RWPE1 (cell line): ENCODE measurements at regions not wholly inside any gene's neighbourhood (a gene's known extent, or its start where the extent isn't known, plus 50 kb on each side); places are given as distances from the start of the nearest gene placed in this dataset.

Source experiments
- CTCF ChIA-PET: fragments of 350-600 bp; sonication (Branson Sonifier 250); formaldehyde crosslinking; extraction: SDS; loops from one replicate; lab custom pipeline; 2021; lab: Yijun Ruan, JAX
- POLR2A ChIA-PET: fragments of 400-600 bp; formaldehyde crosslinking; extraction: SDS; loops from one replicate; lab custom pipeline; 2020; ENCODE audit warnings: antibody characterized with exemption; ENCODE audit not compliant: low non-redundant PET; lab: Yijun Ruan, JAX
- DNase-seq: peaks from one replicate; pipeline ENCODE4 v3.0.0; 2012; ENCODE audit warnings: low spot score
- H3K27ac ChIP-seq: fragments of 450-650 bp; 2 replicates; pipeline ENCODE4 v1.5.1; 2017
- TF ChIP-seq, protein P1 (sequence below): fragments of 450-650 bp; conservative IDR thresholded peaks from 2 replicates; pipeline ENCODE4 v1.5.1; 2017; ENCODE audit warnings: low read depth, mild to moderate bottlenecking

DNA sequence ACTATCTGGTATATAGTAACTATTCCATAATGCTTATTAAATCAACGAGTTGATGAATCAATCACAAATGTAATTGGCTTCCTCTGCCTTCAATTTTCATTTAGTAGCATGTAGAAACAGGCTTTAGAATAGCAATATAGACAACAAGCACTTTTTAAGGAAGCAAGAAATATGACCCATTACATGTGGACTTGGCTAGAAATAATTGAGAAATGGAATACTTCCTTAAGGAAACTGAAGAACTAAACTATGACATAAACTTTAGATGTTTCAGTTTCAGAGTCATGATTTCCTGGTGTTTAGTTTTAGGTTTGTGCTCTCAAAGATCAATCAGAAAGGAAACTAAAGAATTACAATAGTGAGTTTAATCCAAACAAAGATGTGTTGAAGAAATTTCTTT, 443.8 kb downstream of the MBD2 start:
- no peak overlapping the region for H3K27ac ChIP-seq
- POLR2A ChIA-PET = no interaction called here
- CTCF ChIA-PET = no interaction called here
- no peak for DNase-seq
- TF ChIP-seq, protein P1, sequence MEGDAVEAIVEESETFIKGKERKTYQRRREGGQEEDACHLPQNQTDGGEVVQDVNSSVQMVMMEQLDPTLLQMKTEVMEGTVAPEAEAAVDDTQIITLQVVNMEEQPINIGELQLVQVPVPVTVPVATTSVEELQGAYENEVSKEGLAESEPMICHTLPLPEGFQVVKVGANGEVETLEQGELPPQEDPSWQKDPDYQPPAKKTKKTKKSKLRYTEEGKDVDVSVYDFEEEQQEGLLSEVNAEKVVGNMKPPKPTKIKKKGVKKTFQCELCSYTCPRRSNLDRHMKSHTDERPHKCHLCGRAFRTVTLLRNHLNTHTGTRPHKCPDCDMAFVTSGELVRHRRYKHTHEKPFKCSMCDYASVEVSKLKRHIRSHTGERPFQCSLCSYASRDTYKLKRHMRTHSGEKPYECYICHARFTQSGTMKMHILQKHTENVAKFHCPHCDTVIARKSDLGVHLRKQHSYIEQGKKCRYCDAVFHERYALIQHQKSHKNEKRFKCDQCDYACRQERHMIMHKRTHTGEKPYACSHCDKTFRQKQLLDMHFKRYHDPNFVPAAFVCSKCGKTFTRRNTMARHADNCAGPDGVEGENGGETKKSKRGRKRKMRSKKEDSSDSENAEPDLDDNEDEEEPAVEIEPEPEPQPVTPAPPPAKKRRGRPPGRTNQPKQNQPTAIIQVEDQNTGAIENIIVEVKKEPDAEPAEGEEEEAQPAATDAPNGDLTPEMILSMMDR = no peak

DNA sequence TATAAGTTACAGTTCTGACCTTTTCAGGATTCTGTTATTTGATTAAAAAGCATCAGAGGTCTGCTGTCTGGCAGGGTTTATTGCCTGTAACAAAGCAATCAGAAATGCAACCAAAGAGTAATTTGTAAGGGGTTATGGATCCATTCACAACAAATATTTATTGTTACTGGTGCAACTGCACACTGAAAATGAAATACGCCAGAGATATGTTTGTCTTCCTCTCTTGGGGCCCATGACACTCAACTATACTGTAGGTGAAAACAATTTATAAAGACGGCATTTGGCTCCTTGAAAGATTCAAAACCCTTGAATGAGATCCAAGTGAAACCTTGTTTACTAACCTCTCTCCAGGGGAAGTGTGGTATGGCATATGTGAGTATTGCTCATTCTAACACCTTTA, 452.2 kb downstream of the MBD2 start:
- no peak overlapping the region for H3K27ac ChIP-seq

DNA sequence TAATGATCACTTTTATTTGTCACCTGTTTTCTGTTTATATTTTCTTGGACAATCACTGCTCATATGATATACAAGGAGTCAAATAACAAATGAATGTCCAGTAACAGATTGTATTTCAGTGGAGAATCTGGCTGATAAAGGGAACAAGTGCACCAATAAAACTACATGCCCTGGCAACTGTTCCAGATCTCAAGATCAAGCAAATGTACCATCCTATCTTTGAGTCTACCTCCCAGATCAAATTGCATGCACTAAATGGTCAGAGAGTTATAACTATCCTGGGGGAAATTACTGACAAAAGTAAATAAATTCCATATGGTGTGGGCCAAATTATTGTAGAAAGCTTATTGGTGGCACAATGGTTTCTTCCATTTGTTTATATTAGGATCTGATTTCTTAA, 452.8 kb downstream of the MBD2 start:
- ChIA-PET CTCF (no interaction called here), POLR2A (no interaction called here)
- TF ChIP-seq, protein P1 = no peak
- DNase-seq = no peak
- H3K27ac ChIP-seq = no peak overlapping the region

More for the DNA sequence above, 452.2 kb downstream of the MBD2 start:
- CTCF ChIA-PET = no interaction called here
- POLR2A ChIA-PET = no interaction called here
- TF ChIP-seq, protein P1 = no peak
- DNase-seq = no peak

DNA sequence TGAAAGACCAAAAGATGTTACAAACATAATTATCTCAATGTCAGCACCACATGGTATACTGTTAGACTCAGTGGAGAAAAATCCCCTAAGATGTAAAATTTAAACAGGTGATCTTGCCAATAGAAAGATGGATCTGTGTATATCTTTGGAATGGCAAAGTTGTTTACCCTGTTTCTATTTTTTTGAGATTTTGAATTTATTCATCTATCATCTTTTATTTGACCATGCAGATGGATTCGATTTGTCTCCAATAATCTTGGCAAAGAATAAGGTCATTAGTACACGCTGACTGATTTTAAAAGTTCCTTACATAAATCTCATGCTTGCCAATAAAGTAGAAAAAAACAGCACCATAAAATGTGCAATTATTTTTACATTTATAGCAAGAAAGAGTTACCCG, 459.3 kb downstream of the MBD2 start:
- ChIA-PET CTCF (no interaction called here), POLR2A (no interaction called here)
- DNase-seq = no peak
- H3K27ac ChIP-seq = no peak overlapping the region
- TF ChIP-seq, protein P1 = no peak

DNA sequence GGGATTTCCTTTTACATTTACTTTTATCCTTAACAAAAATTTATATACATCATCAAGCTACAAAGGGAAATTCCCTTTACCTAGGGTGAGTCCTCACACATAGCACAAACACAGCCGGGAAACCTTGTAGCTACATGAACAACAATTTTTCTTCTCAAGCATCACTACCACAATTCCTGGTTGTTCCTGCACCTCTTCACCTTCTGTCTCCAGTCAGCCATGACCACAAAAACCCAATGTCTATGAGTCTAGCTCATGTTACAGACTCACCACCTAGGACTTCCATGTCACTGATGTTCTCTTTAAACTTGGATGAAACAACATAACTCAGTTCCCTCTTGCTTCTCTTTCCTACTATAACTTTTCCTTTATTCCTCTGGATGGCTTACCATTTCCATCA, 460.4 kb downstream of the MBD2 start:
- TF ChIP-seq, protein P1 = no peak
- no peak for DNase-seq
- H3K27ac ChIP-seq = no peak overlapping the region
- CTCF ChIA-PET = interaction anchor here (0.7 kb wide), 1 partner anchor 1438 kb away, joined by 3 read pairs; no protein-coding TSS in a partner anchor
- POLR2A ChIA-PET = interaction anchor here (0.6 kb wide), 1 partner anchor 1280 kb away, joined by 8 read pairs; no protein-coding TSS in a partner anchor

DNA sequence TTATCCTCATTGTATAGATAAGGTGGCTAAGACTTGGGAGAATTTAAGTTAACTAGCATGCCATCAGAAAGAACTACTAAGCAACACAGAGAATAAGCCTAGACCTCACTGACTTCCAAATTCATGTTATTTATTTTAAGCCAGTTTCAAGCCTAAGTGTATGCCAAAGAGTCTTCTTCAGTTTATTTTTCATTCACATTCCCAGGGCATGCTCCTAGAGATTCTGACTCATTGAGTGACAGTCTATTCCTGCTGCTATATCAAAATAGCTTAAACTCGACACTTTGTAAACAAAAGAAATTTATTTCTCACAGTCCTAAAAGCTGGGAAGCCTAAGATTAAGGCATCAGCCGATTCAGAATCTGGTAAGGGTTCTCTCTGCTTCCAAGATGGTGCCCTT, 467.1 kb downstream of the MBD2 start:
- no peak overlapping the region for H3K27ac ChIP-seq
- ChIA-PET CTCF (no interaction called here), POLR2A (no interaction called here)
- no peak for DNase-seq
- TF ChIP-seq, protein P1 = no peak

DNA sequence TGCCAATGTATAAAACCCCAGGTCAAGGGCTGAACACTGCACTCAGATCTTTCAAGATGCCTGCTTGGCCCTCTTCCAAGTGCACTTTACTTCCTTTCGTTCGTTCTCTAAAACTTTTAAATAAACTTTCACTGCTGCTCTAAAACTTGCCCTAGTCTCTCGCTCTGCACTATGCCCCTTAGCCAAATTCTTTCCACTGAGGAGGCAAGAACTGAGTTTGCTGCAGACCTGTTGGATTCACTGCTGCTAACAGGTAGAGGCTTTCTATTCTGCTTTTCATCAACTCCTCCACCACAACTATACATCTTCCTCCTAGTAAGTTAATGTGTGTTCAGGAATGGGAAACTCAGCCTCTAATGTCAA, 467.9 kb downstream of the MBD2 start:
- no peak overlapping the region for H3K27ac ChIP-seq
- TF ChIP-seq, protein P1 = no peak
- DNase-seq = no peak
- ChIA-PET CTCF (no interaction called here), POLR2A (no interaction called here)
